OCI-LY7 (cell line): ENCODE measurements at regions not wholly inside any gene's neighbourhood (a gene's known extent, or its start where the extent isn't known, plus 50 kb on each side); places are given as distances from the start of the nearest gene placed in this dataset.
"Not testable (repeated sequence)": the region's sequence is repeated elsewhere in the genome, so short reads cannot be mapped to it uniquely, and the experiment has no call there.

Experiments used
- BruUV-seq: library from RNA; stranded (reverse); fragments of 400-500 nt; replicated peaks from 2 replicates; lab custom pipeline; 2021; lab: Mats Ljungman, UMichigan
- CTCF ChIA-PET: fragments of 300-600 bp; sonication (Branson Sonifier 250); formaldehyde crosslinking; loops from one replicate; lab custom pipeline; 2022; ENCODE audit warnings: antibody characterized with exemption; ENCODE audit not compliant: unreplicated experiment; lab: Charles Lee
- POLR2A ChIA-PET: fragments of 300-600 bp; sonication (Branson Sonifier 250); formaldehyde crosslinking; loops from one replicate; lab custom pipeline; 2022; ENCODE audit warnings: antibody characterized with exemption; lab: Charles Lee
- DNase-seq: peaks from one replicate; pipeline ENCODE4 v3.0.0-alpha.2; 2015; ENCODE audit warnings: low spot score
- H2AFZ ChIP-seq: fragments of 200-600 bp; sonication (generic), shearing (Covaris generic); 2 replicates; pipeline ENCODE4 v1.6.1; 2014; ENCODE audit warnings: mild to moderate bottlenecking, antibody characterized with exemption, low read length, moderate library complexity
- H3K27ac ChIP-seq: fragments of 200-600 bp; sonication (generic); 2 replicates; pipeline ENCODE4 v1.5.1; 2014; ENCODE audit warnings: mixed run types, low read depth, mild to moderate bottlenecking, moderate library complexity, low read length, inconsistent platforms; ENCODE audit not compliant: poor library complexity, severe bottlenecking
- H3K36me3 ChIP-seq: fragments of 200-600 bp; sonication (generic); 2 replicates; pipeline ENCODE4 v1.6.1; 2014; ENCODE audit warnings: mild to moderate bottlenecking, antibody characterized with exemption, low read length, moderate library complexity, mixed read lengths; ENCODE audit not compliant: insufficient read depth
- H3K4me1 ChIP-seq: fragments of 200-600 bp; sonication (generic); 2 replicates; pipeline ENCODE4 v1.5.1; 2014; ENCODE audit warnings: mild to moderate bottlenecking, low read length; ENCODE audit not compliant: insufficient read depth, poor library complexity, severe bottlenecking
- H3K4me2 ChIP-seq: fragments of 200-600 bp; sonication (generic); 2 replicates; pipeline ENCODE4 v1.6.1; 2014; ENCODE audit warnings: mild to moderate bottlenecking, low read length
- H3K4me3 ChIP-seq: fragments of 200-600 bp; sonication (generic); 2 replicates; pipeline ENCODE4 v1.5.1; 2014; ENCODE audit warnings: mild to moderate bottlenecking, low read depth, low read length; ENCODE audit not compliant: poor library complexity, severe bottlenecking
- H3K79me2 ChIP-seq: fragments of 200-600 bp; sonication (generic); 2 replicates; pipeline ENCODE4 v1.6.1; 2016; ENCODE audit warnings: low read depth, mild to moderate bottlenecking, low read length, moderate library complexity, mixed read lengths; ENCODE audit not compliant: insufficient read depth
- H3K9me2 ChIP-seq: fragments of 200-600 bp; sonication (generic); 2 replicates; pipeline ENCODE4 v1.6.1; 2016; ENCODE audit warnings: mild to moderate bottlenecking, low read length, mixed read lengths; ENCODE audit not compliant: insufficient read depth
- H3K9me3 ChIP-seq: fragments of 200-600 bp; sonication (generic); 2 replicates; pipeline ENCODE4 v1.6.1; 2014; ENCODE audit warnings: mild to moderate bottlenecking, mixed run types, low read length, mixed read lengths
- H4K20me1 ChIP-seq: fragments of 200-600 bp; sonication (generic); 2 replicates; pipeline ENCODE4 v1.6.1; 2014; ENCODE audit warnings: mild to moderate bottlenecking, antibody characterized with exemption, low read length, moderate library complexity, mixed read lengths; ENCODE audit not compliant: insufficient read depth
- CTCF ChIP-seq: fragments of 200-600 bp; sonication (generic); conservative IDR thresholded peaks from 2 replicates; pipeline ENCODE4 v1.5.1; 2014; ENCODE audit warnings: mild to moderate bottlenecking, antibody characterized with exemption, low read length, moderate library complexity, mixed read lengths
- EZH2phosphoT487 ChIP-seq: fragments of 200-600 bp; sonication (generic); IDR thresholded peaks from 2 replicates; pipeline ENCODE4 v1.6.1; 2018; ENCODE audit warnings: low read depth, borderline replicate concordance, mild to moderate bottlenecking, mixed run types, antibody characterized with exemption, low read length, moderate library complexity, mixed read lengths
- intact Hi-C: fragments of 100-400 bp; cut with micrococcal nuclease; formaldehyde crosslinking; loops from one replicate; pipeline ENCODE4 v1.10.0; 2022; ENCODE audit not compliant: unreplicated experiment

- Histone ChIP-seq H3K9me3 (no peaks in the 10 kb centered on the region), H3K27ac (no peak overlapping the region), H2AFZ (no peak overlapping the region), H3K4me3 (no peak overlapping the region), H3K36me3 (no peaks in the 10 kb centered on the region), H3K4me2 (no peak overlapping the region), H3K4me1 (no peaks in the 10 kb centered on the region), H3K9me2 (no peaks in the 10 kb centered on the region), H4K20me1 (no peaks in the 10 kb centered on the region), H3K79me2 (no peaks in the 10 kb centered on the region)
- intact Hi-C loops = no loop called here
- DNase-seq = no peak
- BruUV-seq = no TSS peak
- CTCF ChIA-PET = no interaction called here
- POLR2A ChIA-PET = interaction anchor here (0.7 kb wide), 1 partner anchor 241 kb away, joined by 3 read pairs; no protein-coding TSS in a partner anchor
- TF ChIP-seq CTCF (no peak), EZH2phosphoT487 (no peak)
Measured at GRCh38 chr1:166305371-166305770, 138.6 kb upstream of the FAM78B start.

- H3K4me2 ChIP-seq = no peak overlapping the region
- no peak for DNase-seq
- intact Hi-C loops = no loop called here
- no peak overlapping the region for H3K4me3 ChIP-seq
- CTCF ChIA-PET = no interaction called here
- no peak for TF ChIP-seq CTCF
- TF ChIP-seq EZH2phosphoT487 = no peak
- no TSS peak for BruUV-seq
- no peak overlapping the region for H2AFZ ChIP-seq
- H3K9me3 ChIP-seq = no peaks in the 10 kb centered on the region
- H3K27ac ChIP-seq = no peak overlapping the region
- H3K36me3 ChIP-seq = no peaks in the 10 kb centered on the region
- H3K4me1 ChIP-seq = no peaks in the 10 kb centered on the region
- H4K20me1 ChIP-seq = no peaks in the 10 kb centered on the region
- POLR2A ChIA-PET = no interaction called here
- H3K9me2 ChIP-seq = no peaks in the 10 kb centered on the region
- H3K79me2 ChIP-seq = no peaks in the 10 kb centered on the region
Measured at GRCh38 chr1:166307261-166308188, 140.7 kb upstream of the FAM78B start.

- CTCF ChIA-PET, POLR2A ChIA-PET: not testable (repeated sequence)
Measured at GRCh38 chr1:166316306-166316705, 149.5 kb upstream of the FAM78B start.

More at GRCh38 chr1:166316306-166316705, 149.5 kb upstream of the FAM78B start:
- BruUV-seq, H3K9me3 ChIP-seq, H3K4me3 ChIP-seq, H3K4me1 ChIP-seq, H3K9me2 ChIP-seq, H3K4me2 ChIP-seq, H2AFZ ChIP-seq, DNase-seq, H3K36me3 ChIP-seq, H3K27ac ChIP-seq, H4K20me1 ChIP-seq, intact Hi-C loops, H3K79me2 ChIP-seq: not testable (repeated sequence)
